ENCODE measurements at regions not wholly inside any gene's neighbourhood (a gene's known extent, or its start where the extent isn't known, plus 50 kb on each side); places are given as distances from the start of the nearest gene placed in this dataset.

DNA sequence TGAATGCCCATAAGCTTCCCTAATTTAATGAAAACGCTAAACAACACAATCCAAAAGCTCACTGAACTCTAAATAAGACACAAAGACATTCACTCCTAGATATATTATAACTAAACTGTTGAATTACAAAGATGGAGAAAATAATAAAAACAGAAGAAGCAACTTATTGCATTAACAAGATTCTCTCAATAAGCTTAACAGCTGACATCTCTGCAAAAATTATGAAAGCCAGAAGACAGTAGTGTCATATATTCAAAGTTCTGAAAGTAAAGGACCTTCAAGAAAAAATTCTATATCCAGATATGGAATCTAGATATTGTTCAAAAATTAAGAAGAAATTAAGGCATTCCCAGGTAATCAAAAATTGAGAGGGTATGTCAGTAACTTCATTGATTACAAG lies 957.8 kb upstream of the TYRP1 start:
- no peak overlapping the region for H3K27ac Mint-ChIP-seq
- no peaks in the 10 kb centered on the region for H3K36me3 Mint-ChIP-seq
- DNase-seq (no peak), ATAC-seq (no peak)
- no peaks in the 10 kb centered on the region for H3K4me1 Mint-ChIP-seq
- H3K27me3 Mint-ChIP-seq, result no peaks in the 10 kb centered on the region
- H3K4me3 Mint-ChIP-seq, result no peak overlapping the region
- H3K9me3 Mint-ChIP-seq (ENCODE audit: low read depth), result peaks cover 3% of the 10 kb centered on the region
- CTCF ChIA-PET, result no interaction called here

DNA sequence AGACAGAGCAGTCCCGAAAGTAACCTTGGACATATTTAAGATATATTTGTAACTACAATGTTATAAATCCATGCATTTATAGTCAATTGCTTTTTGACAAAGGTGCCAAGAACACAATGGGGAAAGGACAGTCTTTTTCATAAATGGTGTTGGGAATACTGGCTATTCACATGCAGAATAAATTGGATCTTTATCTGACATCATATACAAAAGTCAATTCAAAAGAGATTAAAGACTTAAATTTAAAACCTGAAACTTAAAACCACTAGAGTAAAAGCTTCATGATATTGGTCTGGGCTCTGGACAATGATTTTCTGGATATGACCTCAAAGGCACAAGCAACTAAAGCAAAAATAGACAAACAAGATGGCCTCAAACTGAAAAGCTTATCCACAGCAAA lies 950.7 kb upstream of the TYRP1 start:
- H3K4me3 Mint-ChIP-seq, result no peak overlapping the region
- no peak for DNase-seq
- H3K36me3 Mint-ChIP-seq, result no peaks in the 10 kb centered on the region
- CTCF ChIA-PET, result no interaction called here
- H3K27me3 Mint-ChIP-seq, result no peaks in the 10 kb centered on the region
- no peaks in the 10 kb centered on the region for H3K4me1 Mint-ChIP-seq
- H3K9me3 Mint-ChIP-seq (ENCODE audit: low read depth), result peaks cover 6% of the 10 kb centered on the region
- no peak overlapping the region for H3K27ac Mint-ChIP-seq
- no peak for ATAC-seq

DNA sequence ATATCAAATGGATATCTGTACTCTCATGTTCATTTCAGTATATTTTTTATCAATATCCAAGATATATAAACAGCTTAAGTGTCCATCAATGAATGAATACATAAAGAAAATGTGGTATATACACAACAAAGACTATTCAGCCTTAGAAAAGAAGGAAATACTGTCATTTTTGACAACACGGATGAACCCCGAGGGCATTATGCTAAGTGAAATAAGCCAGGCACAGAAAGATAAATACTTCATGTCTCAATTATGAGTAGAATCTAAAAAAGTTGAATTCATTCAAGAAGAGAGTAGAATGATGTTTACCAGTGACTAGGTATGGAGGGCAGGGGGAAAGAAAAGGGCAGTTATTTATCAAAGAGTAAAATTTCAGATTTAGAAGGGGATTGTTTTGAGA lies 949.8 kb upstream of the TYRP1 start:
- Mint-ChIP-seq H3K36me3 (no peaks in the 10 kb centered on the region), H3K4me1 (no peaks in the 10 kb centered on the region), H3K27me3 (no peaks in the 10 kb centered on the region), H3K9me3 (ENCODE audit: low read depth) (peaks cover 9% of the 10 kb centered on the region), H3K27ac (no peak overlapping the region), H3K4me3 (no peak overlapping the region)
- DNase-seq (no peak), ATAC-seq (no peak)
- CTCF ChIA-PET, result no interaction called here

DNA sequence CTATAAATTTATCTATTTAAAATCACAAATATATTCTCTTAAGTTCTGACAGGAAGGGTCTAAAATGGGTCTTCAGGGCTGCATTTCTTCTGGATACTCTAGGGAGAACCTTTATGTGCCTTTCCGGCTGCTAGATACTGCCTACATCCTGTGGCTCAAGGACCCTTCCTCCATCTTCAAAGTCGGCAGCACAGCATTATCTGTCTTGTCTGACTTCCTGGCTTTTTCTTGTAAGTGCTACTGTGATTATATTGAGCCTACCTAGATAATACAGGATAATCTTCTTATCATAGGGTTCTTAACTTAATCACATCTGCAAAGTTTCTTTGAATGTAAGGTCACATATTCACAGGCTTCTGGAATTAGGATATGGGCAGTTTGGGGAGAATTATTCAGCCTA lies 943.8 kb upstream of the TYRP1 start:
- no peaks in the 10 kb centered on the region for H3K27me3 Mint-ChIP-seq
- H3K9me3 Mint-ChIP-seq (ENCODE audit: low read depth), result peaks cover 13% of the 10 kb centered on the region
- no peak overlapping the region for H3K4me3 Mint-ChIP-seq
- ATAC-seq (no peak), DNase-seq (no peak)
- H3K4me1 Mint-ChIP-seq, result no peaks in the 10 kb centered on the region
- H3K36me3 Mint-ChIP-seq, result no peaks in the 10 kb centered on the region
- H3K27ac Mint-ChIP-seq, result no peak overlapping the region
- CTCF ChIA-PET, result no interaction called here

DNA sequence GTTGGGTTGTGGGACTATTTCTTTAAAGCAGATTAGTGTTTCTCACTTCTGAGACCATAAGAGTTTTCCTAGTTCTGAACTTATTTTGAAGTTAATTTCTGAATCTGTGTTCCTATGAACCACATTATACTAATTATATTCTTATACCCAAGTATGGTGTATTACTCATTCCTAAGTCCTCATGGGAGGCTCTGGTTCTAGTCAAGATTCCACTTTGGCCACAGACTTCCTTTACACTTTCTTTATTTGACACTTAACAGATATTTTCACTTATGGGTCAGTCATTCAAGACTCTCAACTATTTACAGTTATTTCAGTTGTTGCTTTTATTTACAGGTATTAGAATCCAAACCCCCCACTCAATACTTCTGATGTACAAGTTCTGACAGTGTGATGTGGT lies 937.2 kb upstream of the TYRP1 start:
- CTCF ChIA-PET, result no interaction called here
- no peak for ATAC-seq

DNA sequence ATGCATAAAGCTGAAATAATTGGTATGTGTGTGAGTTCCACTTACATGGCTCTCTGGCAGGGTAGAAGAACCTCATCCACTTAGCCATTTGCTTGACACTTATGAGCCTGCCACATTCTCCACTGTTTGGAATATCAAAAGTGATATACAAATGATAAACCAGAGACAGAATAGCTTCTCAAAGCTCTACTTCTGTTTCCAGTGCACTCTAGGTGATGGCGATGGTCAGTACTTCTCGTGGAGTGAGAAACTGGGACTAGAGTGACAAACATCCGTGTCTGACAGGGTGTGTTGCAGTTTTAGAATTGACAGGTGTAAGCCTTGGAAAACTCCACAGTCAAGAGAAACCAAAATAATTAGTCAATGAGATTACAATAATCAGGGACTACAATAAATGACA lies 935.8 kb upstream of the TYRP1 start:
- Mint-ChIP-seq H3K27ac (no peak overlapping the region), H3K4me3 (no peak overlapping the region), H3K9me3 (ENCODE audit: low read depth) (peaks cover 3% of the 10 kb centered on the region), H3K27me3 (no peaks in the 10 kb centered on the region), H3K36me3 (no peaks in the 10 kb centered on the region), H3K4me1 (no peaks in the 10 kb centered on the region)
- ATAC-seq, result no peak
- DNase-seq, result no peak
- CTCF ChIA-PET, result no interaction called here

More for the DNA sequence above, 937.2 kb upstream of the TYRP1 start:
- Mint-ChIP-seq H3K27me3 (no peaks in the 10 kb centered on the region), H3K9me3 (ENCODE audit: low read depth) (peaks cover 8% of the 10 kb centered on the region), H3K27ac (no peak overlapping the region), H3K4me3 (no peak overlapping the region), H3K4me1 (no peaks in the 10 kb centered on the region), H3K36me3 (no peaks in the 10 kb centered on the region)
- DNase-seq, result no peak

DNA sequence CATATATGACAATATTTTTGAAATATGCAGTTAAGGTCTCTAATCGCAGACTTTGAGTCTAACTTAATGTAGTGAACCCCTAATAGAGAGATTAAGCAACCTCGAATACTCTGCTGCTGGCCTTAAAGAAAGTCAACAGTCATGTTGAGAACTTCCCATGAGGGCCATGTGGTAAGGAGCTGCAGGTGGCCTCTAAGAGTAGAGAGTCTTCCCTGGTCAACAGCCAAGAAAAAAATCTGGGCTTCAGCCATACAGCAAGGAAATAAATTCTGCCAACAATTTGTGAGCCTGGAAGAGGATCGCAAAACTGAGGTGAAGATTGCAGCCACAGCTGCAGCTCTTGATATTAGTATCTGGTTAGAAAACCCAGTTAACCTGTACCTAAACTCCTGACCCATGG lies 935.2 kb upstream of the TYRP1 start:
- H3K9me3 Mint-ChIP-seq (ENCODE audit: low read depth), result no peaks in the 10 kb centered on the region
- ATAC-seq, result no peak
- no peaks in the 10 kb centered on the region for H3K36me3 Mint-ChIP-seq
- CTCF ChIA-PET, result no interaction called here
- no peaks in the 10 kb centered on the region for H3K27me3 Mint-ChIP-seq
- H3K27ac Mint-ChIP-seq, result no peak overlapping the region
- H3K4me1 Mint-ChIP-seq, result no peaks in the 10 kb centered on the region
- no peak overlapping the region for H3K4me3 Mint-ChIP-seq
- DNase-seq, result no peak

DNA sequence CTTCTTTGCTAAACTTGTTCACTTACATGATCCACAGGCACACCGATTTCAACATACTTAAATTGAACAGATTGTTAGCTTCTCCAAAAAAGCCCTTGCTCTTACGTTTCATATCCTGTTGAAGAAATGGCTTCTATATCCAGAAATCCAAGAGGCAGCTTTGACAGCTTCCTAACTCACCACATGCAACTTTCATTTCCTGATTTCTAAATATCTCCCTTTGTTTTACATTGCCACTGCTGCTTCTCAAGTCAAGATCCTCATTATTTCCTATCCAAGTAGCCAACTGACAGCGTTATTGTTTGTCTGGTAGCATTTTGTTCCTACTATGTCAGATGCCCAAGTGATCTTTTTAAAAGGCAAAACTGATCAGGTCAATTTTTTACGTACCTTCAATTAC lies 913.2 kb upstream of the TYRP1 start:
- Mint-ChIP-seq H3K4me3 (no peak overlapping the region), H3K9me3 (ENCODE audit: low read depth) (peaks cover 12% of the 10 kb centered on the region), H3K4me1 (no peaks in the 10 kb centered on the region), H3K36me3 (no peaks in the 10 kb centered on the region), H3K27ac (no peak overlapping the region), H3K27me3 (no peaks in the 10 kb centered on the region)
- CTCF ChIA-PET, result no interaction called here
- ATAC-seq (no peak), DNase-seq (no peak)

DNA sequence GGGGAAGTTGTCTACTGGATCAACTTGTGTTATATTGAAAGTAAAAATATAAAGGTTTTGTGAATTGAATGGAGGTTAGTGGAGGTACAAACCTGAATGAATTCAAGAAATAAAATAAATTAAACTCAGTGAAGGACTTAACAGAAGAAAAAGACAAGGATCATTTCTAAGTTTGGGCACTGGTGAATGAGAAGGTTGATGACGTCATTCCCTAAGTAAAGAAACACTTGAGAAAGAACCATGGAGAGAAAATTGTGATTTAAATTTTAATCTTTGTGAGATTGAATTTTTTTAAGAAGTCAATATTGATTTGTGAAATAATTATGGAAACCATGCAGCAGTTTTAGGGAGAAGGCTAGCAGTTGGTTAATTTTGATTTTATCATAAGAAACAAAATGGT lies 900.3 kb upstream of the TYRP1 start:
- Mint-ChIP-seq H3K4me3 (no peak overlapping the region), H3K27me3 (no peaks in the 10 kb centered on the region), H3K9me3 (ENCODE audit: low read depth) (peaks cover 14% of the 10 kb centered on the region)

DNA sequence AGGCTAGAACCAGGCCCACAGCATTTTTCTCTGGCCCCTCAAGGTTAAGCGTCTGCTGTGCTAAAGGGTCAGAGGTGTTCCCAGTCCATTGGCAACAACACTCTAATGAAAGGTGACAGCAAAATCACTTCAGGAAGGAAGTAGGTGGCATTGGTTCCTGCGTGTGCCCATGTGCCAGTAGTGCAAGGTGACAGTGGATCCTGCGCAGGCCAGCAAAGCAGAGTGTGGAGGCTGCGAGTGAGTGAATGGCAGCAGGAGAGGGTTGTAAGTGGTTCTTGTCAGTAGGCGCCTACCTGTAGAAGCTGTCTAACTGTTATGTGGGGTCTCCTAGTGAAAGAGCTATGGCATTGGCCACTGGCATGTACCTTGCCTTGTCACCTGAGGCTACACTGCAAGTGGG lies 898.2 kb upstream of the TYRP1 start:
- Mint-ChIP-seq H3K27ac (no peak overlapping the region), H3K4me1 (no peaks in the 10 kb centered on the region), H3K9me3 (ENCODE audit: low read depth) (peaks cover 20% of the 10 kb centered on the region), H3K36me3 (no peaks in the 10 kb centered on the region), H3K27me3 (no peaks in the 10 kb centered on the region), H3K4me3 (no peak overlapping the region)
- CTCF ChIA-PET, result no interaction called here
- no peak for DNase-seq
- no peak for ATAC-seq

More for the DNA sequence above, 900.3 kb upstream of the TYRP1 start:
- Mint-ChIP-seq H3K36me3 (no peaks in the 10 kb centered on the region), H3K4me1 (no peaks in the 10 kb centered on the region), H3K27ac (no peak overlapping the region)
- CTCF ChIA-PET, result no interaction called here
- DNase-seq, result no peak
- ATAC-seq, result no peak

DNA sequence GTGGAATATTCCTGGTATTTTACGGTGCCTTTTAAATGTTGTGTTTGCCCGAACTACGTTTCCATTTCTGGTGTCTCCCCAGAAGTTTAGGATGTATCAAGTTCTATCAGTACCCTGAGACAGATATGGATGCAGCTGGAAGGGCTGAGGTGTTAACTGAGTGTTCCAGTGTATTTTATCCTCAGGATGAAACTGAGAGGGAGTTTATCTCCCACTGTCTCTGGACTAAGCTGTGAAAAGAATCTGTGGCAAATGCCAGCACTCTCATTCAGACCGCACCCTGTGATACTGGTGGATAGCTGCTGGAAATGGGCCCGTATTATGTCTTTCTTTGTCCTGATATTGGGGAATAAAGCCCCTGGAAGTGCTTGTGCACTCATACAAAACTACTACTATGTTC lies 887.2 kb upstream of the TYRP1 start:
- no peak for ATAC-seq
- Mint-ChIP-seq H3K36me3 (no peaks in the 10 kb centered on the region), H3K4me1 (no peaks in the 10 kb centered on the region), H3K4me3 (no peak overlapping the region), H3K27ac (no peak overlapping the region), H3K9me3 (ENCODE audit: low read depth) (peaks cover 5% of the 10 kb centered on the region), H3K27me3 (no peaks in the 10 kb centered on the region)
- CTCF ChIA-PET, result no interaction called here
- DNase-seq, result no peak

DNA sequence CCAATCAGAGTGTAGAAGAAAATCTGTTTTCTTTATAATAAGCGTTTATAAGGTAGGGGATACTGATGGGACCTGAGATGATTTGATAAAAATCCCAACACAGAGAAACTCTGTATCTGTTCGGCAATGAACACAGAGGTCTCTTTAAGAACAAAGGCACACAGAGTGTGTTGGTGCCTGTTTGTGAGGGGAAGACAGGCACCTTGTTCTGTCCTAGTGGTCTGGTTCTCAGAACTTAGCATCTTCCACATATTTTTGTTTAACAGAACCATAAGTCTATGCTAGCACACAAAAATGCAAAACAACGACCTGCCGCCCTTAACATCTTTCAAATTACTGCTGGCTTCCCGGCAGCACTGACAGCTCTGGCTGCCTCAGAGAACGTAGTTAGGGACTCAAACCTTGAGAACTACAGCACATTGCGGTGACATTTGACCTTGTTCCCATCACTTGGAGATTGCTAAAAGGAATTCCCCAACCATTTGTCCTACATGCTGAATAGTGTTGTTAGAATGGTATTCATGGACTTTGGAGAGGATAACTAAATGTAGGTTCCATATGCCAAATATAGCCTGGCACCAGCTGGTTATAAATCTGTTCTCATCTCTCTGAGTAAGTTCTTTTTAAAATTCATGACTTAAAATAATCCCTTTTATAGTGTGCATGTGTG lies 871.7 kb upstream of the TYRP1 start:
- H3K4me3 Mint-ChIP-seq, result no peak overlapping the region
- H3K27me3 Mint-ChIP-seq, result no peaks in the 10 kb centered on the region
- H3K9me3 Mint-ChIP-seq (ENCODE audit: low read depth), result peaks cover 11% of the 10 kb centered on the region
- CTCF ChIA-PET, result no interaction called here
- no peaks in the 10 kb centered on the region for H3K36me3 Mint-ChIP-seq
- ATAC-seq (no peak), DNase-seq (no peak)
- no peaks in the 10 kb centered on the region for H3K4me1 Mint-ChIP-seq
- H3K27ac Mint-ChIP-seq, result no peak overlapping the region

DNA sequence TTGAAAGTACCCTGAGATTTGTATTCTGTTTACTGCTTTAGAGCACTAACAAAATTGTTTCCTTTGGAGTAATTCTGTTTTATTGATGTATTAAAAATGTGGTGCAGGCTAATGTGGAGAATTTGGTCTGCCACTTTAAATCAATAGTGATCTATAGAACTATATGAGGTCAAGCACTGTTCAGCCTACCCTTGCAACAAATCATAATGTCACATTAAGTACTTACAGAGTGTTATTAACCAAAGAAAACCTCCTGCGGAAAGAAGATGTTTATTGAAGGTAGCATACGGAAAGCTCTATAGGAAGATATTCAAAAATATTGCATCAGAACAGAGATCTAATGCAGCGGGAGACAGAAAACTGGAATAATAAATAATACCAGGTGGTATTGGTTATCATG lies 865.0 kb upstream of the TYRP1 start:
- Mint-ChIP-seq H3K9me3 (ENCODE audit: low read depth) (peaks cover 20% of the 10 kb centered on the region), H3K4me3 (no peak overlapping the region), H3K27me3 (no peaks in the 10 kb centered on the region), H3K4me1 (no peaks in the 10 kb centered on the region), H3K36me3 (no peaks in the 10 kb centered on the region), H3K27ac (no peak overlapping the region)
- ATAC-seq (no peak), DNase-seq (no peak)
- CTCF ChIA-PET, result no interaction called here

DNA sequence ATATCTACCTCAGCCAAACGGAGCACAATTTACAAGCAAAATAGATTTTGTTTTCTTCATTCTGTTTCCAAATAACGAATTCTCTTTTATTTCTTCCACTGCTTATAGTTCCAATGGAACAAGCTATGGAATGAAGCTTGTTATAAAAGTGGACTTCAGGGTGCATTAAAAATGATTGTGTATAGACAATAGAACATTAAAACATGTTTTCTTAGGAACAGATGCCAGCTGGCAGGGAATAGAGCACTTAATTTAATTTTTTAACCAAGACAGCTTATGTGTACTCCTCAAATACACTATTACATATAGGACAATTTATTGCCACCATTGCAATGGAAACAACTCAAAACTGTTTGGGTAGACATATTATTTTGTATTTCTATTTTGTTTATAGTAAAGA lies 860.1 kb upstream of the TYRP1 start:
- Mint-ChIP-seq H3K4me1 (no peaks in the 10 kb centered on the region), H3K36me3 (no peaks in the 10 kb centered on the region), H3K4me3 (no peak overlapping the region), H3K9me3 (ENCODE audit: low read depth) (peaks cover 13% of the 10 kb centered on the region), H3K27ac (no peak overlapping the region), H3K27me3 (no peaks in the 10 kb centered on the region)
- CTCF ChIA-PET, result no interaction called here
- ATAC-seq (no peak), DNase-seq (no peak)

DNA sequence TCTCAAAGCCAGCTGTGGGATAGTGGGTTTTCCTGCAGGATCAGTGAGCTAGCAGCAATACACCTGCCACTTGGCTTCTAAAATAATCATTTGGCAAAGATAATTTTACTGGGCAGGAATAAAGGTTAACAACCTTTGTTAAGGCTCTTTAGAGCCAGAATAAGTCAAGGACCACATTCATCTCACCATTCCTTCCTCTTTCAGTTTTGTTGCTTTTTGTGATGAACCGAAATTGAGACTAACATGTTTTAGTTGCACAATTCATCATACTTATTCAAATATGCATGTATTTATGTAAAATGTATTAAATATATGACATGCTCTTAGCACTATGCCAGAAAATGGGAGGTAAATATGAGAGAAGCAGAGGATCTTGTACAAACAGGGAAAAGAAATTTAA lies 824.4 kb upstream of the TYRP1 start:
- CTCF ChIA-PET, result no interaction called here

More for the DNA sequence above, 824.4 kb upstream of the TYRP1 start:
- H3K9me3 Mint-ChIP-seq (ENCODE audit: low read depth), result no peaks in the 10 kb centered on the region
- H3K36me3 Mint-ChIP-seq, result no peaks in the 10 kb centered on the region
- H3K4me3 Mint-ChIP-seq, result no peak overlapping the region
- DNase-seq (no peak), ATAC-seq (no peak)
- no peaks in the 10 kb centered on the region for H3K27me3 Mint-ChIP-seq
- H3K27ac Mint-ChIP-seq, result no peak overlapping the region
- no peaks in the 10 kb centered on the region for H3K4me1 Mint-ChIP-seq

All from activated CD8-positive, alpha-beta memory T cell treated with anti-CD3 and anti-CD28 coated beads, Interleukin-2, amount 10 ng/mL, durations not matched to agents 7 days and 5 days (primary cell).